A673 (cell line): ENCODE measurements at regions not wholly inside any gene's neighbourhood (a gene's known extent, or its start where the extent isn't known, plus 50 kb on each side); places are given as distances from the start of the nearest gene placed in this dataset.

Source experiments
- BruUV-seq: library from RNA; stranded (reverse); fragments of 400-500 nt; replicated peaks from 2 replicates; lab custom pipeline; 2021; lab: Mats Ljungman, UMichigan
- CTCF ChIA-PET: fragments of 300-600 bp; sonication (Branson Sonifier 250); formaldehyde crosslinking; loops from one replicate; lab custom pipeline; 2022; ENCODE audit warnings: antibody characterized with exemption; lab: Charles Lee
- POLR2A ChIA-PET: fragments of 300-600 bp; sonication (Branson Sonifier 250); formaldehyde crosslinking; loops from one replicate; lab custom pipeline; 2022; ENCODE audit warnings: antibody characterized with exemption; ENCODE audit not compliant: low non-redundant PET; lab: Charles Lee
- DNase-seq: peaks from one replicate; pipeline ENCODE4 v3.0.0-alpha.2; 2015; ENCODE audit warnings: low spot score
- H3K27ac ChIP-seq: fragments of 200-600 bp; sonication (generic); 2 replicates; pipeline ENCODE4 v1.5.1; 2016; ENCODE audit warnings: mixed run types, low read depth, mild to moderate bottlenecking, mixed read lengths, antibody characterized with exemption, low read length; ENCODE audit not compliant: poor library complexity, severe bottlenecking
- H3K27me3 ChIP-seq: fragments of 200-600 bp; sonication (generic); replicated peaks from 2 replicates; pipeline ENCODE4 v1.6.1; 2017; ENCODE audit warnings: mixed run types, low read depth, mild to moderate bottlenecking, mixed read lengths, antibody characterized with exemption, low read length; ENCODE audit not compliant: insufficient read depth, poor library complexity
- H3K36me3 ChIP-seq: fragments of 200-600 bp; sonication (generic); 2 replicates; pipeline ENCODE4 v1.6.1; 2016; ENCODE audit warnings: mixed run types, mild to moderate bottlenecking, mixed read lengths, antibody characterized with exemption, low read length; ENCODE audit not compliant: insufficient read depth, poor library complexity, severe bottlenecking
- H3K4me1 ChIP-seq: fragments of 200-600 bp; sonication (generic); 2 replicates; pipeline ENCODE4 v1.6.1; 2017; ENCODE audit warnings: mixed run types, mild to moderate bottlenecking, mixed read lengths, antibody characterized with exemption, low read length; ENCODE audit not compliant: insufficient read depth, poor library complexity, severe bottlenecking
- H3K4me3 ChIP-seq: fragments of 200-600 bp; sonication (generic); 2 replicates; pipeline ENCODE4 v1.5.1; 2016; ENCODE audit warnings: low read depth, mixed run types, mild to moderate bottlenecking, mixed read lengths, low read length; ENCODE audit not compliant: poor library complexity, severe bottlenecking
- H3K9me3 ChIP-seq: fragments of 200-600 bp; sonication (generic); 2 replicates; pipeline ENCODE4 v1.6.1; 2016; ENCODE audit warnings: mixed run types, low read depth, mild to moderate bottlenecking, mixed read lengths, antibody characterized with exemption, low read length; ENCODE audit not compliant: poor library complexity, severe bottlenecking
- CTCF ChIP-seq: fragments of 300-800, 200-600 bp; sonication (generic); conservative IDR thresholded peaks from 2 replicates; pipeline ENCODE4 v1.5.1; 2017; ENCODE audit warnings: low read depth, mild to moderate bottlenecking, antibody characterized with exemption, low read length, moderate library complexity, mixed read lengths
- EZH2 ChIP-seq: fragments of 200-600 bp; sonication (generic); IDR thresholded peaks from 2 replicates; pipeline ENCODE4 v1.6.1; 2017; ENCODE audit warnings: borderline replicate concordance, low read depth, mild to moderate bottlenecking, mixed read lengths, antibody characterized with exemption, low read length; ENCODE audit not compliant: poor library complexity, severe bottlenecking
- intact Hi-C: fragments of 100-400 bp; cut with micrococcal nuclease; formaldehyde crosslinking; loops from one replicate; pipeline ENCODE4 v1.10.0; 2022; ENCODE audit not compliant: unreplicated experiment

- intact Hi-C loops = no loop called here
- Histone ChIP-seq H3K36me3 (no peaks in the 10 kb centered on the region), H3K9me3 (no peaks in the 10 kb centered on the region), H3K4me1 (no peaks in the 10 kb centered on the region), H3K4me3 (no peak overlapping the region), H3K27ac (no peak overlapping the region), H3K27me3 (no peaks in the 10 kb centered on the region)
- TF ChIP-seq CTCF (no peak), EZH2 (no peak)
- no TSS peak for BruUV-seq
- POLR2A ChIA-PET = no interaction called here
- DNase-seq = no peak
- CTCF ChIA-PET = no interaction called here
These were observed 81.5 kb upstream of the TNFSF11 start for GRCh38 chr13:42492372-42492920.

GRCh38 chr13:42494157-42494556 is 79.8 kb upstream of the TNFSF11 start:
- Histone ChIP-seq H3K9me3 (no peaks in the 10 kb centered on the region), H3K4me1 (no peaks in the 10 kb centered on the region), H3K27ac (no peak overlapping the region), H3K27me3 (no peaks in the 10 kb centered on the region), H3K36me3 (no peaks in the 10 kb centered on the region), H3K4me3 (no peak overlapping the region)
- ChIA-PET POLR2A (no interaction called here), CTCF (no interaction called here)
- TF ChIP-seq CTCF = no peak
- no peak for TF ChIP-seq EZH2
- no peak for DNase-seq
- intact Hi-C loops = no loop called here
- no TSS peak for BruUV-seq

GRCh38 chr13:42495255-42495654 is 78.7 kb upstream of the TNFSF11 start:
- ChIA-PET POLR2A (no interaction called here), CTCF (no interaction called here)
- Histone ChIP-seq H3K27ac (no peak overlapping the region), H3K36me3 (no peaks in the 10 kb centered on the region), H3K9me3 (no peaks in the 10 kb centered on the region), H3K4me1 (no peaks in the 10 kb centered on the region), H3K4me3 (no peak overlapping the region), H3K27me3 (no peaks in the 10 kb centered on the region)
- no TSS peak for BruUV-seq
- intact Hi-C loops = no loop called here
- TF ChIP-seq CTCF (no peak), EZH2 (no peak)
- DNase-seq = no peak
